Right lung (tissue), 2 donors: ENCODE measurements at regions not wholly inside any gene's neighbourhood (a gene's known extent, or its start where the extent isn't known, plus 50 kb on each side); places are given as distances from the start of the nearest gene placed in this dataset.
"Not testable (repeated sequence)": the region's sequence is repeated elsewhere in the genome, so short reads cannot be mapped to it uniquely, and the experiment has no call there.

Source experiments
- DNase-seq, 2 donors: peaks; one replicate each; pipeline ENCODE4 v3.0.0-alpha.2; 2013

- DNase-seq = no peak
These were observed 1141.2 kb upstream of the TMEM132C start for GRCh38 chr12:127125607-127126259.

GRCh38 chr12:127126260-127126628 lies 1140.7 kb upstream of the TMEM132C start:
- no peak for DNase-seq

- DNase-seq = no peak
These were observed 1139.1 kb upstream of the TMEM132C start for GRCh38 chr12:127127897-127128296.

GRCh38 chr12:127130506-127131124 lies 1136.4 kb upstream of the TMEM132C start:
- no peak for DNase-seq

GRCh38 chr12:127133675-127134335 lies 1133.2 kb upstream of the TMEM132C start:
- DNase-seq = no peak

- not testable (repeated sequence) for DNase-seq
These were observed 1126.0 kb upstream of the TMEM132C start for GRCh38 chr12:127140864-127141484.

GRCh38 chr12:127143020-127143419 lies 1124.0 kb upstream of the TMEM132C start:
- DNase-seq = no peak

GRCh38 chr12:127144770-127145169 lies 1122.2 kb upstream of the TMEM132C start:
- DNase-seq = no peak

GRCh38 chr12:127145241-127145928 lies 1121.6 kb upstream of the TMEM132C start:
- no peak for DNase-seq

- peak; percentile 65 to 77 for DNase-seq
These were observed 1120.8 kb upstream of the TMEM132C start for GRCh38 chr12:127145929-127146789.

- no peak for DNase-seq
These were observed 1119.8 kb upstream of the TMEM132C start for GRCh38 chr12:127146991-127147718.

GRCh38 chr12:127147724-127148123 lies 1119.2 kb upstream of the TMEM132C start:
- no peak for DNase-seq

- no peak for DNase-seq
These were observed 1118.7 kb upstream of the TMEM132C start for GRCh38 chr12:127148318-127148717.

- no peak for DNase-seq
These were observed 1117.6 kb upstream of the TMEM132C start for GRCh38 chr12:127149226-127149964.

- no peak for DNase-seq
These were observed 1116.9 kb upstream of the TMEM132C start for GRCh38 chr12:127150028-127150427.

- DNase-seq = no peak
These were observed 1116.5 kb upstream of the TMEM132C start for GRCh38 chr12:127150479-127150878.

- no peak for DNase-seq
These were observed 1116.0 kb upstream of the TMEM132C start for GRCh38 chr12:127150956-127151355.

GRCh38 chr12:127153996-127154395 lies 1113.0 kb upstream of the TMEM132C start:
- no peak for DNase-seq

GRCh38 chr12:127154830-127155229 lies 1112.1 kb upstream of the TMEM132C start:
- DNase-seq = not testable (repeated sequence)
